M059J (cell line): ENCODE measurements at regions not wholly inside any gene's neighbourhood (a gene's known extent, or its start where the extent isn't known, plus 50 kb on each side); places are given as distances from the start of the nearest gene placed in this dataset.

ENCODE experiments used
- DNase-seq: peaks from one replicate; pipeline ENCODE4 v3.0.0-alpha.2; 2012; ENCODE audit warnings: low read depth

- DNase-seq, result no peak
Measured at GRCh38 chr3:67791620-67792019, 137.2 kb upstream of the SUCLG2 start.

GRCh38 chr3:67790043-67790442, 135.6 kb upstream of the SUCLG2 start:
- peak; percentile 31 for DNase-seq

- no peak for DNase-seq
Measured at GRCh38 chr3:67788396-67788795, 134.0 kb upstream of the SUCLG2 start.

- DNase-seq, result peak; percentile 17
Measured at GRCh38 chr3:67783281-67784250, 129.2 kb upstream of the SUCLG2 start.

GRCh38 chr3:67781871-67782270, 127.5 kb upstream of the SUCLG2 start:
- DNase-seq, result no peak

- no peak for DNase-seq
Measured at GRCh38 chr3:67781218-67781617, 126.8 kb upstream of the SUCLG2 start.

- DNase-seq, result no peak
Measured at GRCh38 chr3:67774676-67775075, 120.3 kb upstream of the SUCLG2 start.

- DNase-seq, result peak; percentile 35
Measured at GRCh38 chr3:67765575-67765974, 111.2 kb upstream of the SUCLG2 start.

- no peak for DNase-seq
Measured at GRCh38 chr3:67745296-67745695, 90.9 kb upstream of the SUCLG2 start.

GRCh38 chr3:67744699-67745098, 90.3 kb upstream of the SUCLG2 start:
- no peak for DNase-seq

GRCh38 chr3:67739851-67740250, 85.4 kb upstream of the SUCLG2 start:
- no peak for DNase-seq

- DNase-seq, result no peak
Measured at GRCh38 chr3:67737906-67738865, 83.8 kb upstream of the SUCLG2 start.

- no peak for DNase-seq
Measured at GRCh38 chr3:67737140-67737539, 82.7 kb upstream of the SUCLG2 start.

- no peak for DNase-seq
Measured at GRCh38 chr3:67733269-67733950, 79.0 kb upstream of the SUCLG2 start.

- DNase-seq, result no peak
Measured at GRCh38 chr3:67724434-67724833, 70.0 kb upstream of the SUCLG2 start.

GRCh38 chr3:67723863-67724262, 69.5 kb upstream of the SUCLG2 start:
- no peak for DNase-seq

- peak; percentile 64 for DNase-seq
Measured at GRCh38 chr3:67719333-67719732, 64.9 kb upstream of the SUCLG2 start.

- DNase-seq, result no peak
Measured at GRCh38 chr3:67715971-67716370, 61.6 kb upstream of the SUCLG2 start.

- no peak for DNase-seq
Measured at GRCh38 chr3:67713764-67714469, 59.5 kb upstream of the SUCLG2 start.

GRCh38 chr3:67712259-67712658, 57.8 kb upstream of the SUCLG2 start:
- no peak for DNase-seq

- no peak for DNase-seq
Measured at GRCh38 chr3:67710396-67710795, 56.0 kb upstream of the SUCLG2 start.
